Suprapubic skin (tissue), 4 donors: ENCODE measurements at regions not wholly inside any gene's neighbourhood (a gene's known extent, or its start where the extent isn't known, plus 50 kb on each side); places are given as distances from the start of the nearest gene placed in this dataset.

ENCODE experiments used
- DNase-seq, 2 donors: peaks; one replicate each; pipeline ENCODE4 v3.0.0-alpha.2; 2019; ENCODE audit warnings: low spot score in 2 of 2
- H3K27ac ChIP-seq: fragments of 200-600 bp; sonication (generic); one replicate; pipeline ENCODE4 v1.5.1; 2019
- H3K27me3 ChIP-seq: fragments of 200-600 bp; sonication (generic); one replicate; pipeline ENCODE4 v1.5.1; 2019
- H3K36me3 ChIP-seq: fragments of 200-600 bp; sonication (generic); one replicate; pipeline ENCODE4 v1.5.1; 2019
- H3K4me1 ChIP-seq: fragments of 200-600 bp; sonication (generic); one replicate; pipeline ENCODE4 v1.5.1; 2019
- H3K4me3 ChIP-seq: fragments of 200-600 bp; sonication (generic); one replicate; pipeline ENCODE4 v1.5.1; 2019; ENCODE audit warnings: mild to moderate bottlenecking
- H3K9me3 ChIP-seq: fragments of 200-600 bp; sonication (generic); one replicate; pipeline ENCODE4 v1.5.1; 2019
- CTCF ChIP-seq, 2 donors: fragments of 200-600 bp in 1 of 2; fragments of 450-650 bp in 1 of 2; sonication (generic) in 1 of 2; IDR thresholded peaks; one replicate each; pipeline ENCODE4 v1.5.1; 2016 to 2019; ENCODE audit warnings: antibody characterized with exemption in 2 of 2, mild to moderate bottlenecking in 1 of 2, moderate library complexity in 1 of 2
- EP300 ChIP-seq: sonication (generic); formaldehyde crosslinking; IDR thresholded peaks from one replicate; pipeline ENCODE4 v1.6.1; 2017; ENCODE audit warnings: antibody characterized with exemption
- POLR2A ChIP-seq, 2 donors: fragments of 450-650 bp; IDR thresholded peaks; one replicate each; pipeline ENCODE4 v1.6.1; 2017; ENCODE audit warnings: antibody characterized with exemption in 2 of 2, mild to moderate bottlenecking in 2 of 2, moderate library complexity in 2 of 2
- POLR2AphosphoS5 ChIP-seq, 3 donors: sonication (generic); formaldehyde crosslinking; IDR thresholded peaks; one replicate each; pipeline ENCODE4 v1.6.1; 2017; ENCODE audit warnings: antibody characterized with exemption in 3 of 3
- WGBS: methylation state at CpG from one replicate; pipeline ENCODE4 v1.1.5; 2018; 5-methylcytosine and 5-hydroxymethylcytosine counted together

GRCh38 chr12:97142737-97143410, 235.8 kb downstream of the NEDD1 start:
- no peak overlapping the region for H3K27ac ChIP-seq
- H3K4me3 ChIP-seq = no peak overlapping the region

GRCh38 chr12:97148941-97149559, 242.0 kb downstream of the NEDD1 start:
- H3K36me3 ChIP-seq = no peaks in the 10 kb centered on the region
- H3K4me1 ChIP-seq = no peaks in the 10 kb centered on the region
- H3K9me3 ChIP-seq = no peaks in the 10 kb centered on the region
- H3K27me3 ChIP-seq = no peaks in the 10 kb centered on the region
- WGBS = 65% methylated on average over 9 of the region's 9 CpGs
- DNase-seq = no peak
- no peak overlapping the region for H3K4me3 ChIP-seq
- no peak for TF ChIP-seq POLR2A (IDR thresholded peaks at IDR 0.05)
- TF ChIP-seq EP300 = no peak
- TF ChIP-seq POLR2AphosphoS5 (IDR thresholded peaks at IDR 0.05) = no peak
- peak; percentile 2 to 48 for TF ChIP-seq CTCF (IDR thresholded peaks at IDR 0.05)
- H3K27ac ChIP-seq = no peak overlapping the region

More at GRCh38 chr12:97142737-97143410, 235.8 kb downstream of the NEDD1 start:
- no peaks in the 10 kb centered on the region for H3K27me3 ChIP-seq
- no peaks in the 10 kb centered on the region for H3K36me3 ChIP-seq
- no peaks in the 10 kb centered on the region for H3K9me3 ChIP-seq
- TF ChIP-seq CTCF (IDR thresholded peaks at IDR 0.05) = no peak
- no peak for TF ChIP-seq POLR2AphosphoS5 (IDR thresholded peaks at IDR 0.05)
- TF ChIP-seq POLR2A (IDR thresholded peaks at IDR 0.05) = no peak
- TF ChIP-seq EP300 = no peak
- DNase-seq = no peak
- WGBS = 52% methylated on average over 6 of the region's 6 CpGs
- no peaks in the 10 kb centered on the region for H3K4me1 ChIP-seq

- H3K4me3 ChIP-seq = no peak overlapping the region
- TF ChIP-seq CTCF (IDR thresholded peaks at IDR 0.05) (no peak), EP300 (no peak), POLR2AphosphoS5 (IDR thresholded peaks at IDR 0.05) (no peak), POLR2A (IDR thresholded peaks at IDR 0.05) (no peak)
- no peaks in the 10 kb centered on the region for H3K9me3 ChIP-seq
- H3K27me3 ChIP-seq = no peaks in the 10 kb centered on the region
- no peak for DNase-seq
- 60% methylated on average over 1 of the region's 1 CpG for WGBS
- no peaks in the 10 kb centered on the region for H3K4me1 ChIP-seq
- H3K27ac ChIP-seq = no peak overlapping the region
- H3K36me3 ChIP-seq = no peaks in the 10 kb centered on the region
These were observed 244.4 kb downstream of the NEDD1 start for GRCh38 chr12:97151481-97151880.

GRCh38 chr12:97159377-97159776, 252.3 kb downstream of the NEDD1 start:
- Histone ChIP-seq H3K4me1 (no peaks in the 10 kb centered on the region), H3K9me3 (no peaks in the 10 kb centered on the region), H3K27me3 (no peaks in the 10 kb centered on the region), H3K36me3 (no peaks in the 10 kb centered on the region), H3K4me3 (no peak overlapping the region), H3K27ac (no peak overlapping the region)
- no peak for TF ChIP-seq POLR2A (IDR thresholded peaks at IDR 0.05)
- TF ChIP-seq EP300 = no peak
- TF ChIP-seq CTCF (IDR thresholded peaks at IDR 0.05) = no peak
- TF ChIP-seq POLR2AphosphoS5 (IDR thresholded peaks at IDR 0.05) = no peak
- 62% methylated on average over 5 of the region's 5 CpGs for WGBS
- DNase-seq = no peak

- Histone ChIP-seq H3K27me3 (no peaks in the 10 kb centered on the region), H3K4me3 (no peak overlapping the region), H3K9me3 (no peaks in the 10 kb centered on the region), H3K4me1 (no peaks in the 10 kb centered on the region), H3K36me3 (no peaks in the 10 kb centered on the region), H3K27ac (no peak overlapping the region)
- WGBS = 84% methylated on average over 2 of the region's 2 CpGs
- TF ChIP-seq CTCF (IDR thresholded peaks at IDR 0.05) (no peak), POLR2A (IDR thresholded peaks at IDR 0.05) (no peak)
- no peak for DNase-seq
These were observed 253.2 kb downstream of the NEDD1 start for GRCh38 chr12:97160277-97160676.
